ENCODE measurements at regions not wholly inside any gene's neighbourhood (a gene's known extent, or its start where the extent isn't known, plus 50 kb on each side); places are given as distances from the start of the nearest gene placed in this dataset.
"Not testable (repeated sequence)": the region's sequence is repeated elsewhere in the genome, so short reads cannot be mapped to it uniquely, and the experiment has no call there.

DNA sequence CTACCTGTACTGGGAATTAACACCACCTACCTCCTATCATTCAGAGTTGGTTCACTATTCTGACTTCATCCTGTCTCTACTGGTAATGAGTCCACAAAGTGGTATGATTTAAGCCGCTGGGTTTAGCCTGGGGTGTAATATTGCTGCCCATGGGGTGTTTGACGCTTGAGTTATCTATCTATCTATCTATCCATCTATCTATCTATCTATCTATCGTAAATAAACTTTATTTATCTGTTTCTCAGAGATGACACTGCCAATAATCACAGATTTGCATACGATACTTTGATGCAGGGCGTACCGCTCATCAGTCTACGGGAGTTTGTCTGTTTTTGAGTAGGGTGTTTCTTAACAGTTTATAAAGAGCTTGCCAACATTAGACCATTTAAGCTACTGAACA is 73.6 kb upstream of the ZNF184 start:
- no peak for DNase-seq (ENCODE audit: low spot score)

DNA sequence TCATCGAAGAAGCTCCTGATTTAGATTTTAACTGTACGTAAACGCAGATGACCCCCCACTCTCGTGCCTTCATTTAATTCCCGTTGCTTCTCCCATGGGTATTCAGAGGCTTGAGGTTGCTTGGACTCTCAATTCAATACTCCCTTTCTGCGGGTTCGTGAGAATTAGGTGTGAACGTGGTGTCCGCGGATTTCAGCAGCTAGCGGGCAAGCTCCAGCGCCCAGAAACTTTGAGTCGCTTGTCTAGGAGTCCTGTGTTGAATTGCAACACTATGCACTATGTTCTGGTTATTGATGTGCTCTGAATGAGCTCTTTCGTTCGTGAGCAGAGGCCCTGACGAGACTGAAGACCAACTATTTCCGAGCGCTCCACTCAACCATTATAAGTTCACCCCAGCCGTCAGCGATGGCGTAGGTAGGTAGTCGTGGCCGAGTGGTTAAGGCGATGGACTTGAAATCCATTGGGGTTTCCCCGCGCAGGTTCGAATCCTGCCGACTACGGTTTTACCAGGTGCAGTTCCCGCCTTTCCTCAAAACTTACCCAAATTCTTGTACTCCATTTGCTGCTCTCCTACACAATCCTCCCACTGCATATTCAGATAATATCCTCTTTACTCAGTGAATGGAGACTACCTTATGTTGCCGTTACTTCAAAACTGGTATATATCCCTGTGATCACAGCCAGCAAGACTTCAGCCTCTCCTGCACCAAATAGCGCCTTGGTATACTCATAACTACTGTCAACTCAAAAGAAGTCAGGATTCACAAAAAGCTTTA is 72.6 kb upstream of the ZNF184 start:
- no peak for DNase-seq (ENCODE audit: low spot score)

DNA sequence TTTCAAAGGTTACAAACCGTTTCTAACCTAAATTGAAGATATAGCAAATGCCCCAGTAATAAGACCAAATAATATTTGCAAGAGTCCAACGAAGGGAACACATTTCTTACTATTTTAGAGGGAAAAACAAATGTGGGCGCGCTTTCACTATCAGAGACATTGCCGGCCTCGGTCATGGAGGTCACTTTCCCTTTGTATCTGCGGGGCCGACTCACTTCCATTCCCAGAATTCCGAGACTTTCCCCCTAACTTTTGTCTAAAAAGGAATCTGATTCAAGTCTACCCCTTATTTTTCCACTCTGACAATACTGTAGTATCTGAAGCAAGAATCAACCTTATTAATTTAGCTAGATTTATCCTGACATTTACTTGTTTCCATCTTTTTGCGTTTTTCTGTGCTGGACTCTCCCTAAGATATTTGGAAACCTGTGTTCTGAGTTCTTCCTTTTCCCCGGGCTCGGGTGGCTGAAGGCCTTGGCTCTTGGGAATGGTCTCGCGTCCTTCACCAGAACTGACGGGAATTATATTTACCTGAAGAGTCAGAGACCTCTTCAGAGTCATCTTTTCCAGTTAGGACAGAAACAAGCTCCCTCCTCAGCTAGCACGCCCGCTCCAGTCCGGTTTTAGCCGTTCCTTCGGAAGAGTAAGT is 71.8 kb upstream of the ZNF184 start:
- DNase-seq (ENCODE audit: low spot score) = no peak

DNA sequence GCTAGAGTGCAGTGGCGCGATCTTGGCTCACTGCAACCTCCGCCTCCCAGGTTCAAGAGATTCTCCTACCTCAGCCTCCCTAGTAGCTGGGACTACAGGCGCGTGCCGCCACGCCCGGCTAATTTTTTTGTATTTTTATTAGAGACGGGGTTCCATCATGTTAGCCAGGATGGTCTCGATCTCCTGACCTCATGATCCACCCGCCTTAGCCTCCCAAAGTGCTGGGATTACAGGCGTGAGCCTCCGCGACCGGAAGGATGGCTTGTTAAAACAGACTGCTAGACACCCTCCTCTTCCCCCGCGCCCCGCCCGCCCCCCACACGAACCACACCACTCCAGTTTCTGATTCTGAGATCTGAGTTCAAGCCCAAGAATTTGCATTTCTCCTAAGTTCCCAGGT is 71.2 kb upstream of the ZNF184 start:
- not testable (repeated sequence) for DNase-seq (ENCODE audit: low spot score)

DNA sequence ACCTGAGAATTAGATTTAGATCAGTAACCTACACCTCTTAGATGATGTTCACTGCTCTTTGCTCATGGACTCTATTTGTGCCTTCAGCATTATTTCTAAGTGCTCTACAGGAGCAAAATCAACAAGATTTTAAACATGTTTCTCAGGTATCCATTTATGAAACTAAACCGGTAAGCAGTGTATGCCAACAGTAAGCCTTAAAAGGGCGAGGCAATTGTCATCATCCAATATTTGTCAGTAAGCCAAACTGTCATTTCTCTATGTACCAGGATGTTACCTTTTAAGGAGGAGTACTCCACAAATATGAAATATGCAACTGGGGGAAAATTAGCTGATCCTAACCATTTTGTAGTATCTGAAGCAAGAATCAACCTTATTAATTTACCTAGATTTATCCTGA is 69.6 kb upstream of the ZNF184 start:
- DNase-seq (ENCODE audit: low spot score) = no peak

DNA sequence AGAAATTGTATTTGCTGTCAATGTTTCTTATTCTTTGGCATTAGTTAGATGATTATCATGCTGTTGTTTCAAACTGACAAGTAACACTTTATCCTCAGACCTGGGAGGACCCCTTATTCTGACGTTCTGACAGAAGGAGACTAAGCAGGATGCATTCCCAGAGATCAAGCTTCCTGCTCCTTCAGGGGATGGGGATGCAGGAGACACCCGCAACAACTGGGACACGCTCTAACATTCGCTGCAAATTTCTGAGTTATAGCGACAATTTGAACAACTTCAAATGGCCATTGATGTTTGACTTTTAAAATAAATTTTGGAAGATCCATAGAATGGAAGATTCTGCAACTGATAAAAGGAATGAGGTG is 69.0 kb upstream of the ZNF184 start:
- no peak for DNase-seq (ENCODE audit: low spot score)

DNA sequence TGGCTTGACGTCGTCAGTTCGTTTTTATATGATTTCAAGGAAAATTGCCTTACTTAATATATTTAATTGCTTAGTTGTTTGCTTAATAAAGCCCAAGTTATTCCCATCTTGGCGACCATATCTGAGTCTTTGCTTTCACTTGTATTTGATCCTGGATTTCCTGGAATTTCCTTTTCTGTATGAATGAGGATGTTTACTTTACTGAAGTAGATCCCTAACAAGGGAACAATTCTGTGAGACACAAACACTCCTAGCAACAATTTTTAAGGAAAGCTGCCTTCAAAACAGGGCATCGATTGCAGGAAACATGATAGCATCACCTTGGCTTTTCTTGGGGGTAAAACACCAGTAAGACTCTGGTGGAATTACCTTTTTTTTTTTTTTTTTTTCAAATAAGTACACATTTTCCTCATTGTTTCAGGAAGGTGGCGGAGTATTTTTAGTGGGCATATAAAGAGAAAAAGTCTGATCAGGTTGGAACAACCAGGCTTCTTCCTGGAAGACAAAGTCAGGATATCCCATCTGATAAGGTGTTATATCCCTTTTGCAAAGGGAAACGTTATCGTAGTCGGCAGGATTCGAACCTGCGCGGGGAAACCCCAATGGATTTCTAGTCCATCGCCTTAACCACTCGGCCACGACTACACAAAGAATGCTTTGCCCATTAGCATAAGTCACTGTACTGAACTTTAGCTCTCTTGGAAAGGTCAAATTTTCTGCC is 68.5 kb upstream of the ZNF184 start:
- no peak for DNase-seq (ENCODE audit: low spot score)

DNA sequence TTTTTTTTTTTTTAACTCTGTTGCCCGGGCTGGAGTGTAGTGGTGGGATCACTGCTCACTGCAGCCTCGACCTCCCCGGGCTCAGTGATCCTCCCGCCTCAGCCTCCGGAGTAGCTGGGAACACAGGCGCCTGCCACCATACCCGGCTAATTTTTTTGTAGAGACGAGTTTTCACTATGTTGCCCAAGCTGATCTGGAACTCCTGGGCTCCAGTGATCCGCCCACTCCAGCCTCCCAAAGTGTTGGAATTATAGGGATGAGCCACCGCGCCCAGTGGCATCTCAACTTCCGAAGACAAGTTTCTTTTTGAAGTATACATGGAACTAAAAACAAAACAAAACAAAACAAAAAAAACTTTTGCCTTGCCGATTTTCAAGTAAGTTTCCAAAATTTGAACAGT is 66.6 kb upstream of the ZNF184 start:
- DNase-seq (ENCODE audit: low spot score) = no peak

DNA sequence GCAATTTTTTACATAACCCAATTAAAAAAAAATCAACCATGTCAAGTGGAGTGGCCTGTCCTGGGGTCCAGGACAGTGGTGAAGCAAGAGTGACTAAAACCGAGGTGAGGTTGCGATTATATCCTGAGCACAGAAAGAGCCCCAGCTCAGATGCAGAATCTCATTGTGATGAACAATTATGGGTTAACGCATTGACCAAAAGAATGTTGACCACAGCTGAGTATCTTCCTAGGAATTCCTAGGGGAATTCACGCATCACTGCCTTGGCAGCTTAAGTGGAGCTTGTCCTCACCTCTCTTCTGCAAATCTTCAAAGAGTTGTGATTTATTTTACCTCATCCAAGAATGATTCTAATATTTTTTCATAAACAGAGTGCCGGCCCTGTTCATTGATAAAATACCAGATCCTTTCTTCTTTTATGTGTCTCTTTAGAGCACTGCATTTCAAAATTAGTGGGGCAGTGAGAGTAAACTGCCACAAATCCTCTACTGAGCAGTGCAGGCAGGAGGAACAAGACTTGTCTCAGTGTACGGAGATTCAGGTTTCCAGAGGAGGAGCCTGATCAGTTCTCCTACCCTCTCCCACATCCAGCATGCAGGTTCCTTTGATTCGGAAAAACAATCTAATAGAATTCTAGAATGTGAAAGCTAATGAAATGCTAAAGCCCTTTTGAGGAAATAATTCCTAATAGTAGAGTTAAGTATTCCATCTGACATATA is 60.1 kb upstream of the ZNF184 start:
- peak; percentile 60 for DNase-seq (ENCODE audit: low spot score)

DNA sequence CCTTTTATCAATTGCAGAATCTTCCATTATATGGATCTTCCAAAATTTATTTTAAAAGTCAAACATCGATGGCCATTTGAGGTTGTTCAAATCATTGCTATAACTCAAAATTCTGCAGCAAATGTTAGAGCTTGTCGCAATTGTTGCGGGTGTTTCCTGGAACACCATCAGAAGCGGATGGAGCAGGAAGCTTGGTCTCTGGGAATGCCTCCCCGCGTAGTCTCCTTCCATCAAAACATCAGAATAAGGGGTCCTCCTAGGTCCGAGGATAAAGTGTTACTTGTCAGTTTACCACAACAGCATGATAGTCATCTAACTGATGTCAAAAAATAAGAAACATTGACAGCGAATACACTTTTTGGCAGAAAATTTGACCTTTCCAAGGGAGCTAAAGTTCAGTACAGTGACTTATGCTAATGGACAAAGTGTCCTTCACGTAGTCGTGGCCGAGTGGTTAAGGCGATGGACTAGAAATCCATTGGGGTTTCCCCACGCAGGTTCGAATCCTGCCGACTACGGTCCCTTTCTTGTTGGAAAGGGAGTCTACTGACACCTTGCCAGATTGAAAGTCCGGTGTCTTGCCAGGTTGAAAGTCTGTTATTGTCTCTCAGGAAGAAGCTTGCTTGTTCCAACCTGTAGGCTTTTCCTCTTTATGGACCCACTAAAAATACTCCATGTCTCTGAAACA is 59.0 kb upstream of the ZNF184 start:
- DNase-seq (ENCODE audit: low spot score) = no peak

DNA sequence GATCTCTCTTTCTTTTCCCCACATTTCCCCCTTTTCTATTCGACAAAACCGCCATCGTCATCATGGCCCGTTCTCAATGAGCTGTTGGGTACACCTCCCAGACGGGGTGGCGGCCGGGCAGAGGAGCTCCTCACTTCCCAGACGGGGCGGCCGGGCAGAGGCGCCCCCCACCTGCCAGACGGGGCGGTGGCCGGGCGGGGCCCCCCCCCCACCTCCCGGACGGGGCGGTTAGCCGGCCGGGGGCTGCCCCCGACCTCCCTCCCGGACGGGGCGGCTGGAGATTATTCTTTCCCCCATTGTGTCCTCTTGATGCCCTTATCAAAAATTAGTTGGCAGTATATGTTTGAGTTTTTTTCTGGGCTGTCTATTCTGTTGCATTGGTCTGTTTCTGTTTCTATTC is 56.9 kb upstream of the ZNF184 start:
- not testable (repeated sequence) for DNase-seq (ENCODE audit: low spot score)

DNA sequence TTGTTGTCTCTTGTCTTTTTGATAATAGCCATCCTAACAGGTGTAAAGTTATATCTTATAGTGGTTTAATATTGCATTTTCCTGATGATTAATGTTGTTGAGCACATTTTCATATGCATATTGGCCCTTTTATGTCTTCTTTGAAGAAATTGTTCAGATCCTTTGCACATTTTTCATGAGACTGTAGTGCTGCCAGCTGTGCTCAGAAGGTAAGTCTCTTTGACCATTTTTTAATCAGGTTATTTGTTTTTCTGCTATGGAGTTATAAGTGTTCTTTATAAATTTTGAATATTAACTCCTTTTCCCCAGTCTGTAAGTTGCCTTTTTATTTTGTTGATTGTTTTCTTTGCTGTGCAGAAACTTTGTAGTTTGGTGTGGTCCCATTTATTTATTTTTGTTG is 55.8 kb upstream of the ZNF184 start:
- no peak for DNase-seq (ENCODE audit: low spot score)
